K562 (cell line): ENCODE measurements at regions not wholly inside any gene's neighbourhood (a gene's known extent, or its start where the extent isn't known, plus 50 kb on each side); places are given as distances from the start of the nearest gene placed in this dataset.

ENCODE experiments used
- ATAC-seq: fragments of 200-7000 bp; cut with Tn5 transposase; 3 replicates; pipeline ENCODE4 v1.9.1; 2020; ENCODE audit warnings: moderate library complexity
- BruUV-seq: library from RNA; stranded (reverse); fragments of 400-500 nt; replicated peaks from 2 replicates; lab custom pipeline; 2021; lab: Mats Ljungman, UMichigan
- CTCF ChIA-PET: fragments of 300-600 bp; formaldehyde crosslinking; extraction: SDS; loops from one replicate; lab custom pipeline; 2021; ENCODE audit warnings: low intra/inter-chr PET ratio; lab: Yijun Ruan, JAX
- POLR2A ChIA-PET: fragments of 300-600, 350-650 bp; sonication (Branson Sonifier 250); formaldehyde crosslinking; extraction: SDS; loops from one replicate; lab custom pipeline; 2021; ENCODE audit warnings: antibody characterized with exemption, inconsistent platforms; lab: Yijun Ruan, JAX
- DNase-seq, 4 experiments: peaks; one replicate each; pipeline versions ENCODE4 v3.0.0 to v3.0.0-alpha.2; 2011 to 2018; ENCODE audit warnings: low spot score in 3 of 4, mixed read lengths in 3 of 4; ENCODE audit errors: extremely low read depth in 1 of 4
- FAIRE-seq: peaks from 2 replicates; lab custom pipeline; 2011; peaks lifted over from hg19 to GRCh38; lab: Jason Lieb, UNC
- H2AFZ ChIP-seq: 2 replicates; pipeline ENCODE4 v1.6.0; 2011; ENCODE audit warnings: low read depth, low read length, control low read depth, inconsistent platforms
- H3K27ac ChIP-seq: fragments of 200-600 bp; 3 replicates; pipeline ENCODE4 v1.8.0; 2011; ENCODE audit warnings: low read depth, mild to moderate bottlenecking, control low read depth, inconsistent platforms, low read length, moderate library complexity, mixed read lengths; ENCODE audit errors: extremely low read depth
- H3K27me3 ChIP-seq, 2 experiments: fragments of 300-600 bp in 1 of 2; 2 replicates in 1 of 2; 3 replicates in 1 of 2; pipeline versions ENCODE4 v1.6.0 to v1.8.0; 2011; ENCODE audit warnings: inconsistent platforms in 2 of 2, low read length in 2 of 2, mild to moderate bottlenecking in 1 of 2, mixed read lengths in 1 of 2, moderate library complexity in 1 of 2; ENCODE audit not compliant: control insufficient read depth in 2 of 2, insufficient read depth in 2 of 2
- H3K36me3 ChIP-seq: fragments of 300-600 bp; 3 replicates; pipeline ENCODE4 v1.8.0; 2011; ENCODE audit warnings: mild to moderate bottlenecking, low read length, inconsistent platforms; ENCODE audit not compliant: control insufficient read depth, insufficient read depth
- H3K4me1 ChIP-seq, 2 experiments: fragments of 200-600 bp in 1 of 2; replicated peaks in 1 of 2; 2 replicates in 1 of 2; 3 replicates in 1 of 2; pipeline versions ENCODE4 v1.5.1 to v1.8.0; 2011; ENCODE audit warnings: inconsistent platforms in 2 of 2, low read length in 2 of 2, mild to moderate bottlenecking in 1 of 2, mixed read lengths in 1 of 2, moderate library complexity in 1 of 2; ENCODE audit not compliant: control insufficient read depth in 2 of 2, insufficient read depth in 2 of 2
- H3K4me2 ChIP-seq: 2 replicates; pipeline ENCODE4 v1.6.1; 2011; ENCODE audit warnings: low read length, control low read depth, inconsistent platforms, mixed read lengths; ENCODE audit not compliant: insufficient read depth
- H3K4me3 ChIP-seq: fragments of 200-600 bp; sonication (generic), shearing (Covaris generic); 2 replicates; pipeline ENCODE4 v1.5.1; 2016; ENCODE audit warnings: control low read depth, inconsistent platforms
- H3K79me2 ChIP-seq: fragments of 200-600 bp; 3 replicates; pipeline ENCODE4 v1.8.0; 2011; ENCODE audit warnings: low read length, inconsistent platforms; ENCODE audit not compliant: control insufficient read depth, insufficient read depth
- H3K9ac ChIP-seq, 2 experiments: 2 replicates each; pipeline versions ENCODE4 v1.6.0 to v1.6.1; 2011; ENCODE audit warnings: low read depth in 2 of 2, low read length in 2 of 2, control low read depth in 1 of 2, inconsistent platforms in 1 of 2, mild to moderate bottlenecking in 1 of 2, mixed read lengths in 1 of 2; ENCODE audit not compliant: insufficient read depth in 1 of 2
- H3K9me1 ChIP-seq: one replicate; pipeline ENCODE4 v1.6.0; 2011; ENCODE audit warnings: inconsistent platforms, mild to moderate bottlenecking, low read length, moderate library complexity; ENCODE audit not compliant: control insufficient read depth, insufficient read depth
- H3K9me3 ChIP-seq: replicated peaks from 2 replicates; pipeline ENCODE4 v1.5.1; 2011; ENCODE audit warnings: low read depth, low read length, inconsistent platforms; ENCODE audit not compliant: control insufficient read depth, insufficient read depth
- H4K20me1 ChIP-seq: replicated peaks from 2 replicates; pipeline ENCODE4 v1.6.1; 2011; ENCODE audit warnings: low read length, inconsistent platforms, mixed read lengths; ENCODE audit not compliant: control insufficient read depth, insufficient read depth
- BCL6 ChIP-seq: fragments of 250-450 bp; sonication (Bioruptor Pico); IDR thresholded peaks from 2 replicates; pipeline ENCODE4 v1.4.0; 2020
- DDX20 ChIP-seq: fragments of 450-650 bp; IDR thresholded peaks from 2 replicates; pipeline ENCODE4 v1.6.1; 2016; ENCODE audit warnings: missing genetic modification characterization, low read depth, mild to moderate bottlenecking, missing compliant biosample characterization, moderate library complexity
- EGR1 ChIP-seq: fragments of 450-650 bp; conservative IDR thresholded peaks from 2 replicates; pipeline ENCODE4 v1.6.1; 2017; ENCODE audit warnings: mild to moderate bottlenecking
- EZH2 ChIP-seq: IDR thresholded peaks from 2 replicates; pipeline ENCODE4 v1.6.1; 2012; ENCODE audit warnings: low read depth, mild to moderate bottlenecking, inconsistent platforms, low read length, borderline replicate concordance
- HDGF ChIP-seq: fragments of 450-650 bp; IDR thresholded peaks from 2 replicates; pipeline ENCODE4 v1.6.1; 2016
- HEY1 ChIP-seq: fragments of 250-450 bp; sonication (Bioruptor Pico); IDR thresholded peaks from 2 replicates; pipeline ENCODE4 v1.5.0; 2020; ENCODE audit warnings: mild to moderate bottlenecking, moderate library complexity, borderline replicate concordance
- NFE2L1 ChIP-seq: fragments of 450-650 bp; IDR thresholded peaks from 2 replicates; pipeline ENCODE4 v1.6.1; 2016; ENCODE audit warnings: missing genetic modification characterization, low read depth, mild to moderate bottlenecking, missing compliant biosample characterization, moderate library complexity, borderline replicate concordance
- POLR3A ChIP-seq: IDR thresholded peaks from 2 replicates; pipeline ENCODE4 v1.6.1; 2011; ENCODE audit warnings: borderline replicate concordance, mild to moderate bottlenecking, moderate library complexity; ENCODE audit not compliant: insufficient read length, insufficient read depth; ENCODE audit errors: extremely low read depth
- SP1 ChIP-seq: sonication (generic); formaldehyde crosslinking; IDR thresholded peaks from 2 replicates; pipeline ENCODE4 v1.8.1; 2022; ENCODE audit warnings: mild to moderate bottlenecking, missing genetic modification reagents
- ZBTB1 ChIP-seq: sonication (generic); formaldehyde crosslinking; IDR thresholded peaks from 2 replicates; pipeline ENCODE4 v1.8.1; 2023; ENCODE audit warnings: missing genetic modification reagents, low read depth, mild to moderate bottlenecking, borderline replicate concordance
- ZNF644 ChIP-seq: fragments of 200-800 bp; sonication (Bioruptor generic); IDR thresholded peaks from 2 replicates; pipeline ENCODE4 v1.6.1; 2016; ENCODE audit warnings: low read depth, missing genetic modification characterization, missing compliant biosample characterization
- ZNF75A ChIP-seq: fragments of 450-650 bp; formaldehyde crosslinking; IDR thresholded peaks from 2 replicates; pipeline ENCODE4 v1.4.0; 2020; ENCODE audit warnings: mild to moderate bottlenecking
- WGBS: fragments of 100-300 bp; shearing (Covaris generic); methylation state at CpG from one replicate; pipeline ENCODE4 v1.1.6; 2016; ENCODE audit warnings: low coverage, mixed read lengths; ENCODE audit not compliant: insufficient coverage; ENCODE audit errors: missing lambda C conversion rate; 5-methylcytosine and 5-hydroxymethylcytosine counted together
- in situ Hi-C: fragments of 300-500 bp; cut with MboI; formaldehyde crosslinking; loops from 4 replicates; pipeline ENCODE4 v1.15.0; 2018; ENCODE audit warnings: inconsistent platforms, mixed read lengths
- intact Hi-C: fragments of 100-400 bp; cut with micrococcal nuclease; formaldehyde crosslinking; loops from 2 replicates; pipeline ENCODE4 v1.14.2; 2022
- TF ChIP-seq, protein P1 (sequence below): sonication (generic); formaldehyde crosslinking; IDR thresholded peaks from 2 replicates; pipeline ENCODE4 v1.8.1; 2022; ENCODE audit warnings: missing genetic modification reagents
- TF ChIP-seq, protein P2 (sequence below), 2 experiments: IDR thresholded peaks; 2 replicates each; pipeline ENCODE4 v1.6.1; 2012; ENCODE audit warnings: improper control_type of control experiment in 2 of 2, low read depth in 2 of 2, low read length in 2 of 2, borderline replicate concordance in 1 of 2
- TF ChIP-seq, protein P3 (sequence below): fragments of 250-450 bp; sonication (Bioruptor Pico); IDR thresholded peaks from 2 replicates; pipeline ENCODE4 v1.8.0; 2021; ENCODE audit warnings: moderate library complexity, mild to moderate bottlenecking, inconsistent platforms
- TF ChIP-seq, protein P4 (sequence below): fragments of 450-650 bp; formaldehyde crosslinking; conservative IDR thresholded peaks from 2 replicates; pipeline ENCODE4 v1.4.0; 2022; ENCODE audit warnings: mild to moderate bottlenecking, missing genetic modification characterization

DNA sequence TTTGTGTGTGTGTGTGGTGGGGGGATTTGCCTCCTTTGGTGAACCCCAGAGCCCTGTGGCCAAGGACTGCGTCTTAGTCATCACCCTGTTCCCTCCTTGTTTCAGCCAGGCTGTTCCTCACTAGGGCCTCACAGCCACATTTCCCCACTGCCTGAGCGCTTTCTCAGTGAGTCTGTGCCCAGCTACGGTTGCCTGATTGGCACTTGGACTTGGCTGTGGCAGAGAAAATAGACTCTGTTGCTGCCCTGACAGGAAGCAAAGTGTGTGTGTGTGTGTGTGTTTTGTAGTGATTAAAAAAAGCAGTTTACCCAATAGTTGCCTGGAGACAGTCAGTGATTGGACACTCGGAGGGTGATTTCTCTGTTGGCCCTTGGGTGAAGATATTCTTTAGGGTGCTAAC is 113.0 kb downstream of the UCHL1 start (continued):
- no peak for TF ChIP-seq EZH2
- TF ChIP-seq BCL6 (CRISPR knock-in tag): no peak

DNA sequence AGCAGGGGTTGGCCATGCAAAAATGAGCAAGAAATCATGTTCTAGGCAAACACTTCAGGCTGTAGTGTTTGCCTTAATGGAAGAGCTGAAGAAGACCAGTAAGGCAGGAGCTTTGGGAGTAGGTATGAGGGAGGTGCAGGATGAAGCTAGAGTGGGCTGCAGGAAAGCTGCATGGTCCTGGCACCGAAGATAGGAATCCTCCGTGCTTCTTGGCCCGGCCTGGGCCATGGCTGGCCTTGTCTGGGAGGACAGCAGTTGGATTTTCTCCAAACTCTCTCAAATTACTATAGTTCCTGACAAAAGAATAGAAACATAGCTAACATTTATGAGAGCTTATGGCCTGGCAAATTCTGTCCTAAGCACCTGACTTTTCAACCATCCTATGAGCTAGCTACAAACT is 116.5 kb downstream of the UCHL1 start:
- Histone ChIP-seq H3K4me3 (no peak overlapping the region), H3K9me1 (no peaks in the 10 kb centered on the region), H4K20me1 (no peaks in the 10 kb centered on the region), H3K27me3 (no peaks in the 10 kb centered on the region), H3K9ac (no peak overlapping the region; a peak in 1 of 4 replicates), H3K79me2 (no peaks in the 10 kb centered on the region), H3K36me3 (no peaks in the 10 kb centered on the region), H3K27ac (no peak overlapping the region), H3K9me3 (no peaks in the 10 kb centered on the region), H3K4me2 (no peak overlapping the region), H2AFZ (no peak overlapping the region), H3K4me1 (no peaks in the 10 kb centered on the region)
- no TSS peak for BruUV-seq
- TF ChIP-seq ZNF75A (CRISPR knock-in tag): no peak
- TF ChIP-seq POLR3A: no peak
- no peak for TF ChIP-seq NFE2L1 (tag)
- no peak for TF ChIP-seq ZBTB1 (CRISPR knock-in tag)
- TF ChIP-seq EGR1: no peak
- TF ChIP-seq, protein P1, sequence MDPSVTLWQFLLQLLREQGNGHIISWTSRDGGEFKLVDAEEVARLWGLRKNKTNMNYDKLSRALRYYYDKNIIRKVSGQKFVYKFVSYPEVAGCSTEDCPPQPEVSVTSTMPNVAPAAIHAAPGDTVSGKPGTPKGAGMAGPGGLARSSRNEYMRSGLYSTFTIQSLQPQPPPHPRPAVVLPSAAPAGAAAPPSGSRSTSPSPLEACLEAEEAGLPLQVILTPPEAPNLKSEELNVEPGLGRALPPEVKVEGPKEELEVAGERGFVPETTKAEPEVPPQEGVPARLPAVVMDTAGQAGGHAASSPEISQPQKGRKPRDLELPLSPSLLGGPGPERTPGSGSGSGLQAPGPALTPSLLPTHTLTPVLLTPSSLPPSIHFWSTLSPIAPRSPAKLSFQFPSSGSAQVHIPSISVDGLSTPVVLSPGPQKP: no peak
- no peak for TF ChIP-seq DDX20 (tag)
- no peak for TF ChIP-seq SP1 (CRISPR knock-in tag)
- TF ChIP-seq, protein P2, sequence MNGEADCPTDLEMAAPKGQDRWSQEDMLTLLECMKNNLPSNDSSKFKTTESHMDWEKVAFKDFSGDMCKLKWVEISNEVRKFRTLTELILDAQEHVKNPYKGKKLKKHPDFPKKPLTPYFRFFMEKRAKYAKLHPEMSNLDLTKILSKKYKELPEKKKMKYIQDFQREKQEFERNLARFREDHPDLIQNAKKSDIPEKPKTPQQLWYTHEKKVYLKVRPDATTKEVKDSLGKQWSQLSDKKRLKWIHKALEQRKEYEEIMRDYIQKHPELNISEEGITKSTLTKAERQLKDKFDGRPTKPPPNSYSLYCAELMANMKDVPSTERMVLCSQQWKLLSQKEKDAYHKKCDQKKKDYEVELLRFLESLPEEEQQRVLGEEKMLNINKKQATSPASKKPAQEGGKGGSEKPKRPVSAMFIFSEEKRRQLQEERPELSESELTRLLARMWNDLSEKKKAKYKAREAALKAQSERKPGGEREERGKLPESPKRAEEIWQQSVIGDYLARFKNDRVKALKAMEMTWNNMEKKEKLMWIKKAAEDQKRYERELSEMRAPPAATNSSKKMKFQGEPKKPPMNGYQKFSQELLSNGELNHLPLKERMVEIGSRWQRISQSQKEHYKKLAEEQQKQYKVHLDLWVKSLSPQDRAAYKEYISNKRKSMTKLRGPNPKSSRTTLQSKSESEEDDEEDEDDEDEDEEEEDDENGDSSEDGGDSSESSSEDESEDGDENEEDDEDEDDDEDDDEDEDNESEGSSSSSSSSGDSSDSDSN (IDR thresholded peaks at IDR 0.05; ENCODE audit: borderline replicate concordance in 1 of 2, low read depth in 2 of 2, low read length in 2 of 2): no peak
- no peak for TF ChIP-seq HEY1
- TF ChIP-seq, protein P3, sequence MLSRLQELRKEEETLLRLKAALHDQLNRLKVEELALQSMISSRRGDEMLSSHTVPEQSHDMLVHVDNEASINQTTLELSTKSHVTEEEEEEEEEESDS (CRISPR knock-in tag): no peak
- TF ChIP-seq, protein P4, sequence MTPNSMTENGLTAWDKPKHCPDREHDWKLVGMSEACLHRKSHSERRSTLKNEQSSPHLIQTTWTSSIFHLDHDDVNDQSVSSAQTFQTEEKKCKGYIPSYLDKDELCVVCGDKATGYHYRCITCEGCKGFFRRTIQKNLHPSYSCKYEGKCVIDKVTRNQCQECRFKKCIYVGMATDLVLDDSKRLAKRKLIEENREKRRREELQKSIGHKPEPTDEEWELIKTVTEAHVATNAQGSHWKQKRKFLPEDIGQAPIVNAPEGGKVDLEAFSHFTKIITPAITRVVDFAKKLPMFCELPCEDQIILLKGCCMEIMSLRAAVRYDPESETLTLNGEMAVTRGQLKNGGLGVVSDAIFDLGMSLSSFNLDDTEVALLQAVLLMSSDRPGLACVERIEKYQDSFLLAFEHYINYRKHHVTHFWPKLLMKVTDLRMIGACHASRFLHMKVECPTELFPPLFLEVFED: no peak
- TF ChIP-seq HDGF: no peak
- TF ChIP-seq ZNF644 (tag): no peak
- no peak for ATAC-seq
- ChIA-PET CTCF (no interaction called here), POLR2A (no interaction called here)
- 0% methylated on average over 3 of the region's 3 CpGs for WGBS
- DNase-seq: no peak
- no peak for FAIRE-seq
- intact Hi-C loops (no loop called here), in situ Hi-C loops (no loop called here)
